Activated CD8-positive, alpha-beta T cell treated with anti-CD3 and anti-CD28 coated beads, Interleukin-2, amount 10 ng/mL, durations not matched to agents 7 days and 5 days (primary cell): ENCODE measurements at regions not wholly inside any gene's neighbourhood (a gene's known extent, or its start where the extent isn't known, plus 50 kb on each side); places are given as distances from the start of the nearest gene placed in this dataset.
"Not testable (repeated sequence)": the region's sequence is repeated elsewhere in the genome, so short reads cannot be mapped to it uniquely, and the experiment has no call there.

ENCODE experiments used
- ATAC-seq: fragments of 150-1000 bp; cut with Tn5 transposase; one replicate; pipeline ENCODE4 v1.10.0; 2021; ENCODE audit warnings: moderate library complexity
- CTCF ChIA-PET: fragments of 350-600 bp; sonication (Branson Sonifier 250); formaldehyde crosslinking; loops from one replicate; lab custom pipeline; 2021; ENCODE audit warnings: antibody characterized with exemption; lab: Charles Lee
- POLR2A ChIA-PET: fragments of 350-600 bp; sonication (Branson Sonifier 250); formaldehyde crosslinking; loops from one replicate; lab custom pipeline; 2021; ENCODE audit warnings: antibody characterized with exemption; lab: Charles Lee
- DNase-seq: peaks from one replicate; pipeline ENCODE4 v3.0.0-alpha.2; 2020
- H3K27ac Mint-ChIP-seq: one replicate; pipeline ENCODE4 v1.8.0; 2021; ENCODE audit warnings: mild to moderate bottlenecking, mixed read lengths
- H3K27me3 Mint-ChIP-seq: one replicate; pipeline ENCODE4 v1.8.0; 2021; ENCODE audit warnings: low read depth, mixed read lengths
- H3K36me3 Mint-ChIP-seq: one replicate; pipeline ENCODE4 v1.8.0; 2021; ENCODE audit warnings: low read depth, mixed read lengths
- H3K4me1 Mint-ChIP-seq: one replicate; pipeline ENCODE4 v1.8.0; 2021; ENCODE audit warnings: low read depth, mixed read lengths
- H3K4me3 Mint-ChIP-seq: one replicate; pipeline ENCODE4 v1.8.0; 2021; ENCODE audit warnings: mild to moderate bottlenecking, mixed read lengths
- H3K9me3 Mint-ChIP-seq: one replicate; pipeline ENCODE4 v1.8.0; 2022; ENCODE audit warnings: mixed read lengths; ENCODE audit not compliant: insufficient read depth

GRCh38 chr5:122515210-122515609 lies 203.2 kb downstream of the SNCAIP start:
- H3K9me3 Mint-ChIP-seq, H3K4me3 Mint-ChIP-seq, DNase-seq, POLR2A ChIA-PET, H3K27me3 Mint-ChIP-seq, H3K4me1 Mint-ChIP-seq, ATAC-seq, H3K27ac Mint-ChIP-seq, CTCF ChIA-PET, H3K36me3 Mint-ChIP-seq: not testable (repeated sequence)

GRCh38 chr5:122515709-122516431 lies 203.8 kb downstream of the SNCAIP start:
- no peaks in the 10 kb centered on the region for H3K27me3 Mint-ChIP-seq
- DNase-seq (no peak), ATAC-seq (no peak)
- no peaks in the 10 kb centered on the region for H3K9me3 Mint-ChIP-seq
- no peaks in the 10 kb centered on the region for H3K4me1 Mint-ChIP-seq
- ChIA-PET POLR2A (no interaction called here), CTCF (no interaction called here)
- H3K4me3 Mint-ChIP-seq: no peak overlapping the region
- H3K36me3 Mint-ChIP-seq: no peaks in the 10 kb centered on the region
- no peak overlapping the region for H3K27ac Mint-ChIP-seq

GRCh38 chr5:122516432-122516743 lies 204.4 kb downstream of the SNCAIP start:
- CTCF ChIA-PET: no interaction called here
- Mint-ChIP-seq H3K9me3 (no peaks in the 10 kb centered on the region), H3K4me1 (no peaks in the 10 kb centered on the region), H3K36me3 (no peaks in the 10 kb centered on the region), H3K27me3 (no peaks in the 10 kb centered on the region), H3K27ac (no peak overlapping the region), H3K4me3 (no peak overlapping the region)
- ATAC-seq (no peak), DNase-seq (no peak)
- POLR2A ChIA-PET: no interaction called here

- ChIA-PET CTCF (no interaction called here), POLR2A (no interaction called here)
- DNase-seq: no peak
Measured at GRCh38 chr5:122517091-122517490, 205.1 kb downstream of the SNCAIP start.

GRCh38 chr5:122523776-122524175 lies 211.7 kb downstream of the SNCAIP start:
- Mint-ChIP-seq H3K4me3 (no peak overlapping the region), H3K27ac (no peak overlapping the region), H3K4me1 (no peaks in the 10 kb centered on the region), H3K9me3 (no peaks in the 10 kb centered on the region), H3K27me3 (no peaks in the 10 kb centered on the region), H3K36me3 (no peaks in the 10 kb centered on the region)
- ChIA-PET POLR2A (no interaction called here), CTCF (no interaction called here)
- no peak for DNase-seq
- ATAC-seq: no peak

More at GRCh38 chr5:122517091-122517490, 205.1 kb downstream of the SNCAIP start:
- no peaks in the 10 kb centered on the region for H3K36me3 Mint-ChIP-seq
- H3K27ac Mint-ChIP-seq: no peak overlapping the region
- ATAC-seq: no peak
- no peak overlapping the region for H3K4me3 Mint-ChIP-seq
- no peaks in the 10 kb centered on the region for H3K9me3 Mint-ChIP-seq
- no peaks in the 10 kb centered on the region for H3K27me3 Mint-ChIP-seq
- no peaks in the 10 kb centered on the region for H3K4me1 Mint-ChIP-seq

GRCh38 chr5:122527547-122527946 lies 215.5 kb downstream of the SNCAIP start:
- Mint-ChIP-seq H3K27me3 (no peaks in the 10 kb centered on the region), H3K9me3 (no peaks in the 10 kb centered on the region), H3K4me1 (no peaks in the 10 kb centered on the region), H3K36me3 (no peaks in the 10 kb centered on the region), H3K4me3 (no peak overlapping the region), H3K27ac (no peak overlapping the region)
- POLR2A ChIA-PET: no interaction called here
- DNase-seq: no peak
- CTCF ChIA-PET: no interaction called here
- no peak for ATAC-seq

GRCh38 chr5:122532035-122532434 lies 220.0 kb downstream of the SNCAIP start:
- Mint-ChIP-seq H3K27me3 (no peaks in the 10 kb centered on the region), H3K9me3 (no peaks in the 10 kb centered on the region), H3K27ac (no peak overlapping the region), H3K4me3 (no peak overlapping the region), H3K4me1 (no peaks in the 10 kb centered on the region), H3K36me3 (no peaks in the 10 kb centered on the region)
- ChIA-PET CTCF (no interaction called here), POLR2A (no interaction called here)
- DNase-seq: no peak
- ATAC-seq: no peak

GRCh38 chr5:122533825-122534224 lies 221.8 kb downstream of the SNCAIP start:
- DNase-seq (no peak), ATAC-seq (no peak)
- no peaks in the 10 kb centered on the region for H3K27me3 Mint-ChIP-seq
- no peak overlapping the region for H3K27ac Mint-ChIP-seq
- ChIA-PET CTCF (no interaction called here), POLR2A (no interaction called here)
- no peak overlapping the region for H3K4me3 Mint-ChIP-seq
- no peaks in the 10 kb centered on the region for H3K9me3 Mint-ChIP-seq
- H3K36me3 Mint-ChIP-seq: no peaks in the 10 kb centered on the region
- H3K4me1 Mint-ChIP-seq: no peaks in the 10 kb centered on the region

GRCh38 chr5:122534829-122535228 lies 222.8 kb downstream of the SNCAIP start:
- Mint-ChIP-seq H3K36me3 (no peaks in the 10 kb centered on the region), H3K27ac (no peak overlapping the region), H3K27me3 (no peaks in the 10 kb centered on the region), H3K4me3 (no peak overlapping the region), H3K9me3 (no peaks in the 10 kb centered on the region), H3K4me1 (no peaks in the 10 kb centered on the region)
- CTCF ChIA-PET: no interaction called here
- ATAC-seq (no peak), DNase-seq (no peak)
- POLR2A ChIA-PET: no interaction called here

GRCh38 chr5:122541388-122541787 lies 229.4 kb downstream of the SNCAIP start:
- Mint-ChIP-seq H3K4me1 (no peaks in the 10 kb centered on the region), H3K27me3 (no peaks in the 10 kb centered on the region), H3K4me3 (no peak overlapping the region), H3K27ac (no peak overlapping the region), H3K36me3 (no peaks in the 10 kb centered on the region), H3K9me3 (no peaks in the 10 kb centered on the region)
- CTCF ChIA-PET: no interaction called here
- POLR2A ChIA-PET: interaction anchor here (0.6 kb wide), 1 partner anchor 192 kb away, joined by 3 read pairs; no protein-coding TSS in a partner anchor
- DNase-seq: no peak
- no peak for ATAC-seq

- H3K4me1 Mint-ChIP-seq: no peaks in the 10 kb centered on the region
- H3K27me3 Mint-ChIP-seq: no peaks in the 10 kb centered on the region
- ChIA-PET POLR2A (no interaction called here), CTCF (no interaction called here)
- no peak overlapping the region for H3K4me3 Mint-ChIP-seq
- ATAC-seq (no peak), DNase-seq (no peak)
- no peaks in the 10 kb centered on the region for H3K36me3 Mint-ChIP-seq
- no peak overlapping the region for H3K27ac Mint-ChIP-seq
- H3K9me3 Mint-ChIP-seq: no peaks in the 10 kb centered on the region
Measured at GRCh38 chr5:122545986-122546385, 228.9 kb upstream of the SNX2 start.

- no peaks in the 10 kb centered on the region for H3K9me3 Mint-ChIP-seq
- CTCF ChIA-PET: no interaction called here
- no peaks in the 10 kb centered on the region for H3K27me3 Mint-ChIP-seq
- ATAC-seq: no peak
- POLR2A ChIA-PET: no interaction called here
- H3K4me1 Mint-ChIP-seq: no peaks in the 10 kb centered on the region
- H3K36me3 Mint-ChIP-seq: no peaks in the 10 kb centered on the region
- H3K27ac Mint-ChIP-seq: no peak overlapping the region
- DNase-seq: no peak
- H3K4me3 Mint-ChIP-seq: no peak overlapping the region
Measured at GRCh38 chr5:122547219-122547618, 227.7 kb upstream of the SNX2 start.

- CTCF ChIA-PET: no interaction called here
- no peaks in the 10 kb centered on the region for H3K9me3 Mint-ChIP-seq
Measured at GRCh38 chr5:122547669-122548068, 227.2 kb upstream of the SNX2 start.

More at GRCh38 chr5:122547669-122548068, 227.2 kb upstream of the SNX2 start:
- no peak overlapping the region for H3K27ac Mint-ChIP-seq
- H3K36me3 Mint-ChIP-seq: no peaks in the 10 kb centered on the region
- no peak overlapping the region for H3K4me3 Mint-ChIP-seq
- POLR2A ChIA-PET: no interaction called here
- H3K27me3 Mint-ChIP-seq: no peaks in the 10 kb centered on the region
- DNase-seq (no peak), ATAC-seq (no peak)
- H3K4me1 Mint-ChIP-seq: no peaks in the 10 kb centered on the region
